D721Med (cell line): ENCODE measurements at regions not wholly inside any gene's neighbourhood (a gene's known extent, or its start where the extent isn't known, plus 50 kb on each side); places are given as distances from the start of the nearest gene placed in this dataset.

ENCODE experiments used
- DNase-seq: peaks from one replicate; pipeline ENCODE4 v3.0.0; 2011; ENCODE audit warnings: low spot score; ENCODE audit not compliant: insufficient read length
- FAIRE-seq: peaks from 2 replicates; lab custom pipeline; 2011; peaks lifted over from hg19 to GRCh38; lab: Jason Lieb, UNC
- CTCF ChIP-seq: IDR thresholded peaks from 2 replicates; pipeline ENCODE4 v1.5.1; 2012; ENCODE audit warnings: mild to moderate bottlenecking, control low read depth; ENCODE audit not compliant: insufficient read depth; ENCODE audit errors: missing control alignments

GRCh38 chr2:198499539-198499938, 695.1 kb downstream of the PLCL1 start:
- DNase-seq (no peak), FAIRE-seq (no peak)
- no peak for TF ChIP-seq CTCF

GRCh38 chr2:198498516-198498915, 694.1 kb downstream of the PLCL1 start:
- FAIRE-seq (no peak), DNase-seq (no peak)
- no peak for TF ChIP-seq CTCF

- no peak for DNase-seq
- TF ChIP-seq CTCF: no peak
- FAIRE-seq: no peak
Observed at GRCh38 chr2:198498048-198498447, 693.7 kb downstream of the PLCL1 start.

- DNase-seq (no peak), FAIRE-seq (no peak)
- no peak for TF ChIP-seq CTCF
Observed at GRCh38 chr2:198494931-198495330, 690.5 kb downstream of the PLCL1 start.

GRCh38 chr2:198490748-198491147, 686.4 kb downstream of the PLCL1 start:
- DNase-seq: no peak
- no peak for FAIRE-seq
- no peak for TF ChIP-seq CTCF

- DNase-seq: no peak
- FAIRE-seq: no peak
- no peak for TF ChIP-seq CTCF
Observed at GRCh38 chr2:198488964-198489363, 684.6 kb downstream of the PLCL1 start.

GRCh38 chr2:198483051-198483450, 678.7 kb downstream of the PLCL1 start:
- no peak for TF ChIP-seq CTCF
- DNase-seq (no peak), FAIRE-seq (no peak)
